ENCODE measurements at regions not wholly inside any gene's neighbourhood (a gene's known extent, or its start where the extent isn't known, plus 50 kb on each side); places are given as distances from the start of the nearest gene placed in this dataset.
A peak's percentile ranks its signal among the peaks of the same experiment; 100 is the strongest.

DNA sequence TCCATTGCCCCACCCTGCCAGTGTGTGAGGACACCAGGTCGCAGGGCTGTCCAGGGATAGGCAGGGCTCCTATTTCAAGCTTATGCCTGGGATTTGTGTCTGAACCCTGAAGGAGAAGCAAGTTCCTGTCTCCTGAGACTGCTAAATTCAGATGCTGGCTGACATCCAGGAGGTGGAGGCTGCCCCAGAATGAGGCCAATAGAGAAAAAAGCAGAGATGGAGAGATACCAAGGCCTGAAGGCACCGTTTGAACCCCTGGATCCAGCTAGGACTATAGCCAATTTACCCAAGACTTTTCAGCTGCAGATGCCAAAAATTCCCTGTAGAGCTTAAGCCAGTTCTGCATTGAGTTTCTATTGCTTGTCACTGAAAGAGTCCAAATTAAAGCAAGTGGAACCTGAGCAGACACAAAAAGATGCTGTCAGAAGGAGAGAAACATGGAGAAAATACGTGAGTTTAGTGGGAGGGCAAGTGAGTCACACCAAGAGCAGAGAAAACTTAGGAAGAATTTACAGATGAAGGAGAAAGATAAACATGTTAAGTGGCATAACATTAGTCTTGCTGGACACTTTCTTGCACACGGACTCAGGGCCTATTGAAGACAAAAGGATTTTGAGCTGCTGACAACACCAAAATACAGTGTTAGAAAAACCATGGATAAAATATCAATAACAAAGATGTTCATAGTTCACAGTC, 148.6 kb downstream of the CNTN3 start:
- Histone ChIP-seq H4K20me1 (ENCODE audit: insufficient read depth) (no peaks in the 10 kb centered on the region), H3K27me3 (replicated peaks; ENCODE audit: insufficient read depth) (no peaks in the 10 kb centered on the region), H3K9ac (no peak overlapping the region), H3K9me3 (ENCODE audit: low read depth) (no peaks in the 10 kb centered on the region), H3K9me2 (ENCODE audit: insufficient read depth) (no peaks in the 10 kb centered on the region), H3K36me3 (ENCODE audit: low read depth) (no peaks in the 10 kb centered on the region), H3K4me3 (peak overlapping the region; percentile 21), H3K79me2 (ENCODE audit: insufficient read depth) (no peaks in the 10 kb centered on the region), H2AFZ (peak overlapping the region; percentile 31; the same call in 1 of the 2 replicates), H3K4me2 (ENCODE audit: unreplicated experiment) (peak overlapping the region; percentile 18), H3F3A (ENCODE audit: insufficient read depth) (peaks cover 46% of the 10 kb centered on the region), H3K4me1 (ENCODE audit: insufficient read depth) (peaks cover 44% of the 10 kb centered on the region), H3K27ac (peak overlapping the region; percentile 36)
- peak; percentile 69 for DNase-seq
- no peak for TF ChIP-seq EZH2phosphoT487 (IDR thresholded peaks at IDR 0.05; ENCODE audit: insufficient read depth, low read depth)
- TF ChIP-seq EZH2 (IDR thresholded peaks at IDR 0.05; ENCODE audit: insufficient read depth, poor library complexity, severe bottlenecking): no peak
- WGBS, 2 experiments (ENCODE audit: low coverage in 1 of 2, low lambda C conversion rate in 2 of 2, missing lambda C conversion rate in 2 of 2): 15 to 28% methylated on average over 4 of the region's 4 CpGs
- in situ Hi-C loops (cut with MboI): no loop called here

- in situ Hi-C loops (cut with MboI): no loop called here
- Histone ChIP-seq H3K27me3 (replicated peaks; ENCODE audit: insufficient read depth) (no peaks in the 10 kb centered on the region), H3K9me3 (ENCODE audit: low read depth) (no peaks in the 10 kb centered on the region), H2AFZ (no peak overlapping the region), H4K20me1 (ENCODE audit: insufficient read depth) (no peaks in the 10 kb centered on the region), H3F3A (ENCODE audit: insufficient read depth) (peaks cover 32% of the 10 kb centered on the region), H3K36me3 (ENCODE audit: low read depth) (no peaks in the 10 kb centered on the region), H3K4me3 (no peak overlapping the region), H3K4me2 (ENCODE audit: unreplicated experiment) (no peak overlapping the region), H3K27ac (no peak overlapping the region), H3K4me1 (ENCODE audit: insufficient read depth) (peaks cover 32% of the 10 kb centered on the region), H3K9me2 (ENCODE audit: insufficient read depth) (no peaks in the 10 kb centered on the region), H3K9ac (no peak overlapping the region), H3K79me2 (ENCODE audit: insufficient read depth) (no peaks in the 10 kb centered on the region)
- TF ChIP-seq EZH2 (IDR thresholded peaks at IDR 0.05; ENCODE audit: insufficient read depth, poor library complexity, severe bottlenecking) (no peak), EZH2phosphoT487 (IDR thresholded peaks at IDR 0.05; ENCODE audit: insufficient read depth, low read depth) (no peak)
- WGBS, 2 experiments (ENCODE audit: low coverage in 1 of 2, low lambda C conversion rate in 2 of 2, missing lambda C conversion rate in 2 of 2): 97 to 98% methylated on average over 4 of the region's 4 CpGs
- DNase-seq: no peak
Observed at GRCh38 chr3:74463515-74463914, 150.9 kb downstream of the CNTN3 start.

DNA sequence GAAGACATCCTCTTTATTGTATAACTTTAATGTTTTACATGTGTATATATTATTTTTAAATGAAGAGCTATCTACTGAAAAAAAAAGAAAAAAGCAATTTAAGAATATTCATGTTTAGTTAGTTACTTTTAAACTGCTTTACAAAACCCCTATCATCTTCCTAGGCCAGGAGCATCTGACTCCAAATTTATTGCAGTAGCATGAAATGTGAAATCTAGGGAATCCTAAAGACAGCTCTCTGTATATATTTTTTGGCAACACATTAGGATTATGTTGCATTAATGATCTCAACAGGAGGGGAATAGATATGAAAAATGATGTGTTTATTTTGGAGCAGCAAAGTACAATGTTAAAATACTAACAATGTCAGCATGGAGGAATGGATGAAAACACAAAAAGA, 158.3 kb downstream of the CNTN3 start:
- Histone ChIP-seq H3K27ac (no peak overlapping the region), H3K36me3 (ENCODE audit: low read depth) (no peaks in the 10 kb centered on the region), H3K9me2 (ENCODE audit: insufficient read depth) (no peaks in the 10 kb centered on the region), H2AFZ (no peak overlapping the region), H3K27me3 (replicated peaks; ENCODE audit: insufficient read depth) (no peaks in the 10 kb centered on the region), H3F3A (ENCODE audit: insufficient read depth) (no peaks in the 10 kb centered on the region), H3K4me2 (ENCODE audit: unreplicated experiment) (no peak overlapping the region), H4K20me1 (ENCODE audit: insufficient read depth) (no peaks in the 10 kb centered on the region), H3K4me3 (no peak overlapping the region), H3K79me2 (ENCODE audit: insufficient read depth) (no peaks in the 10 kb centered on the region), H3K4me1 (ENCODE audit: insufficient read depth) (no peaks in the 10 kb centered on the region), H3K9ac (no peak overlapping the region), H3K9me3 (ENCODE audit: low read depth) (no peaks in the 10 kb centered on the region)
- no peak for DNase-seq
- TF ChIP-seq EZH2 (IDR thresholded peaks at IDR 0.05; ENCODE audit: insufficient read depth, poor library complexity, severe bottlenecking) (no peak), EZH2phosphoT487 (IDR thresholded peaks at IDR 0.05; ENCODE audit: insufficient read depth, low read depth) (no peak)
- in situ Hi-C loops (cut with MboI): no loop called here

GRCh38 chr3:74447221-74447620, 167.2 kb downstream of the CNTN3 start:
- Histone ChIP-seq H3F3A (ENCODE audit: insufficient read depth) (peaks cover 6% of the 10 kb centered on the region), H3K4me1 (ENCODE audit: insufficient read depth) (peaks cover 18% of the 10 kb centered on the region), H3K9me2 (ENCODE audit: insufficient read depth) (no peaks in the 10 kb centered on the region), H3K27me3 (replicated peaks; ENCODE audit: insufficient read depth) (no peaks in the 10 kb centered on the region), H3K9me3 (ENCODE audit: low read depth) (no peaks in the 10 kb centered on the region), H3K36me3 (ENCODE audit: low read depth) (0 out of 2 replicates have a peak, but pooled peaks cover 4% of the 10 kb centered on the region), H3K4me2 (ENCODE audit: unreplicated experiment) (no peak overlapping the region), H2AFZ (no peak overlapping the region), H3K4me3 (no peak overlapping the region), H4K20me1 (ENCODE audit: insufficient read depth) (no peaks in the 10 kb centered on the region), H3K9ac (no peak overlapping the region), H3K79me2 (ENCODE audit: insufficient read depth) (no peaks in the 10 kb centered on the region), H3K27ac (no peak overlapping the region)
- in situ Hi-C loops (cut with MboI): no loop called here
- WGBS, 2 experiments (ENCODE audit: low coverage in 1 of 2, low lambda C conversion rate in 2 of 2, missing lambda C conversion rate in 2 of 2): 79 to 94% methylated on average over 1 of the region's 1 CpG
- TF ChIP-seq EZH2 (IDR thresholded peaks at IDR 0.05; ENCODE audit: insufficient read depth, poor library complexity, severe bottlenecking): no peak
- no peak for TF ChIP-seq EZH2phosphoT487 (IDR thresholded peaks at IDR 0.05; ENCODE audit: insufficient read depth, low read depth)
- no peak for DNase-seq

Measured in GM23248 (cell line).